ENCODE measurements at regions not wholly inside any gene's neighbourhood (a gene's known extent, or its start where the extent isn't known, plus 50 kb on each side); places are given as distances from the start of the nearest gene placed in this dataset.

- TF ChIP-seq CTCF (IDR thresholded peaks at IDR 0.05) = no peak
- no peak for TF ChIP-seq POLR2AphosphoS5 (IDR thresholded peaks at IDR 0.05)
These were observed 135.4 kb upstream of the RPH3A start for GRCh38 chr12:112656141-112656540.
